NB4 (cell line): ENCODE measurements at regions not wholly inside any gene's neighbourhood (a gene's known extent, or its start where the extent isn't known, plus 50 kb on each side); places are given as distances from the start of the nearest gene placed in this dataset.

Source experiments
- CTCF ChIP-seq: IDR thresholded peaks from one replicate; pipeline ENCODE4 v1.5.1; 2012; ENCODE audit warnings: low read depth, low read length
- MAX ChIP-seq: IDR thresholded peaks from 2 replicates; pipeline ENCODE4 v1.6.1; 2011; ENCODE audit warnings: low read depth, low read length

DNA sequence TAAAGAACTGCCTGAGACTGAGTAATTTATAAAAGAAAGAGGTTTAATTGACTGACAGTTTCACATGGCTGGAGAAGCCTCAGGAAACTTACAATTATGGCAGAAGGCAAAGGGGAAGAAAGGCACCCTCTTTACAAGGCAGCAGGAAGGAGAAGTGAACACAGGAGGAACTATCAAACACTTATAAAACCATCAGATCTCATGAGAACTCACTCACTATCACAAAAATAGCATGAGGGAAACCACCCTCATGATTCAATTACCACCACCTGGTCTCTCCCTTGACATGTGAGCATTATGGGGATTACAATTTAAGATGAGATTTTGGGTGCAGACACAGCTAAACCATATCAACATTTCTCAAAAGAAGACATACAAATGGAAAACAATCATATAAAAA, 266.3 kb downstream of the EPM2A start:
- no peak for TF ChIP-seq CTCF
- no peak for TF ChIP-seq MAX
